PC-9 (cell line): ENCODE measurements at regions not wholly inside any gene's neighbourhood (a gene's known extent, or its start where the extent isn't known, plus 50 kb on each side); places are given as distances from the start of the nearest gene placed in this dataset.

Source experiments
- BruUV-seq: library from RNA; stranded (reverse); fragments of 400-500 nt; replicated peaks from 2 replicates; lab custom pipeline; 2021; lab: Mats Ljungman, UMichigan
- CTCF ChIA-PET: fragments of 300-600 bp; sonication (Branson Sonifier 250); formaldehyde crosslinking; loops from one replicate; lab custom pipeline; 2022; ENCODE audit warnings: antibody characterized with exemption; lab: Charles Lee
- POLR2A ChIA-PET: fragments of 300-600 bp; sonication (Branson Sonifier 250); formaldehyde crosslinking; loops from one replicate; lab custom pipeline; 2022; ENCODE audit warnings: antibody characterized with exemption; ENCODE audit not compliant: unreplicated experiment; lab: Charles Lee
- DNase-seq, 2 experiments: peaks; one replicate each; pipeline versions ENCODE4 v3.0.0 to v3.0.0-alpha.2; 2015 to 2022; ENCODE audit warnings: mixed read lengths in 1 of 2
- H2AFZ ChIP-seq: fragments of 200-600 bp; sonication (generic); 2 replicates; pipeline ENCODE4 v1.8.1; 2017; ENCODE audit warnings: antibody characterized with exemption
- H3F3A ChIP-seq: fragments of 200-600 bp; sonication (generic); 2 replicates; pipeline ENCODE4 v1.8.1; 2017; ENCODE audit warnings: antibody characterized with exemption, mild to moderate bottlenecking, low read depth; ENCODE audit not compliant: insufficient read depth
- H3K27ac ChIP-seq: fragments of 200-600 bp; sonication (generic); 2 replicates; pipeline ENCODE4 v1.6.1; 2016; ENCODE audit warnings: mixed run types
- H3K27me3 ChIP-seq: fragments of 200-600 bp; sonication (generic); 2 replicates; pipeline ENCODE4 v1.6.1; 2016; ENCODE audit warnings: low read depth, mixed run types; ENCODE audit not compliant: insufficient read depth
- H3K36me3 ChIP-seq: fragments of 200-600 bp; sonication (generic); 2 replicates; pipeline ENCODE4 v1.6.1; 2016; ENCODE audit warnings: low read depth, mixed run types
- H3K4me1 ChIP-seq: fragments of 200-600 bp; sonication (generic); replicated peaks from 2 replicates; pipeline ENCODE4 v1.6.1; 2016; ENCODE audit warnings: mixed run types; ENCODE audit not compliant: insufficient read depth
- H3K4me2 ChIP-seq: fragments of 200-600 bp; sonication (generic); 2 replicates; pipeline ENCODE4 v1.6.1; 2017; ENCODE audit warnings: mixed run types
- H3K4me3 ChIP-seq: fragments of 200-600 bp; sonication (generic); 2 replicates; pipeline ENCODE4 v1.6.1; 2016; ENCODE audit warnings: mixed run types
- H3K79me2 ChIP-seq: fragments of 200-600 bp; sonication (generic); 2 replicates; pipeline ENCODE4 v1.6.1; 2017; ENCODE audit warnings: low read depth, mixed run types
- H3K9me2 ChIP-seq: fragments of 200-600 bp; sonication (generic); 2 replicates; pipeline ENCODE4 v1.8.1; 2017; ENCODE audit warnings: mild to moderate bottlenecking; ENCODE audit not compliant: insufficient read depth
- H3K9me3 ChIP-seq: fragments of 200-600 bp; sonication (generic); 2 replicates; pipeline ENCODE4 v1.8.1; 2016; ENCODE audit warnings: low read depth; ENCODE audit not compliant: insufficient read depth
- H4K20me1 ChIP-seq: fragments of 200-600 bp; sonication (generic); 2 replicates; pipeline ENCODE4 v1.8.1; 2017; ENCODE audit not compliant: insufficient read depth
- EZH2 ChIP-seq: fragments of 200-600 bp; sonication (generic); IDR thresholded peaks from 2 replicates; pipeline ENCODE4 v1.8.0; 2017; ENCODE audit warnings: antibody characterized with exemption, low read depth
- intact Hi-C: fragments of 100-400 bp; cut with micrococcal nuclease; formaldehyde crosslinking; loops from one replicate; pipeline ENCODE4 v1.10.0; 2022; ENCODE audit not compliant: unreplicated experiment
- TF ChIP-seq, protein P1 (sequence below): fragments of 200-600 bp; sonication (generic); conservative IDR thresholded peaks from 2 replicates; pipeline ENCODE4 v1.6.1; 2017; ENCODE audit warnings: mixed run types, antibody characterized with exemption, mild to moderate bottlenecking, moderate library complexity

DNA sequence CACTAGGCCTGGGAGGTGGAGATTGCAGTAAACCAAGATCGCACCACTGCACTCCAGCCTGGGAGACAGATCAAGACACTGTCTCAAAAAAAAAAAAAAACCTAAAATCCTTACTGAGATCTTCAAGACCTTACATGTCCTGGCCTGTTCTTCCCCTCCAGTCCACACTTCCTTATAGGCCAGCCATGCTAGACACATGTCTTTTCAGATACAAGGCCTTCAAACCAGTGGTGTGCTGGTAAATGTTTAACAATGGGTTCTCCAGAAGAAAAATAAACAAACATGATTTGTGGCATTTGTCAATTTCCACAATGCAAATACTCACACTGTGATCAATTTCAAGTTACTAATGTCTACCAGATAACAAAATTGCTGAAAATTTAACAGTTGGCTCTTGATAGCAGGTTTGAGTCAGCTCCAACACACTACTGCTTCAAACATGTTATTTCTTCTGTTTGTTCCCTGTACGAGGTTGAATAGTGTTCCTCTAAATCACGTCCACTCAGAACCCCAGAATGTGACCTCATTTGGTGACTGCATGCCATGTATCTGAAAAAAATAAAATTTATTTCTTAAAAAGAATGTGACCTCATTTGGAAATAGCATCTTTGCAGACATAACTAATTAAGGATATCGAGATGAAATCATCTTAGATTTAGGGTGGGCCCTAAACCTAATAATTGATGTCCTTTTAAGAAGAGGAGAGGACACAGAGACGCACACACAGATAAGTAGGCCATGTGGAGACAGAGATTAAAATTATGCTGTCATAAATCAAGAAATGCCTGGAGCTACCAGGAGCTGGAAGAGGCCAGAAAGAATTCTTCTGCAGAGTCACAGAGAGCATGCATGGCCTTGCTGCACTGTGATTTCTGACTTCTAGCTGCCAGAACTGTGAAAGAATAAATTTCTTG is 144.4 kb downstream of the ZNF674 start:
- Histone ChIP-seq H3K27me3 (no peaks in the 10 kb centered on the region), H3K27ac (no peak overlapping the region), H3K4me1 (no peaks in the 10 kb centered on the region), H4K20me1 (no peaks in the 10 kb centered on the region), H3K79me2 (no peaks in the 10 kb centered on the region), H3K9me3 (no peaks in the 10 kb centered on the region), H3K36me3 (no peaks in the 10 kb centered on the region), H3F3A (no peaks in the 10 kb centered on the region), H3K4me2 (no peak overlapping the region), H3K9me2 (no peaks in the 10 kb centered on the region), H2AFZ (no peak overlapping the region), H3K4me3 (no peak overlapping the region)
- TF ChIP-seq, protein P1, sequence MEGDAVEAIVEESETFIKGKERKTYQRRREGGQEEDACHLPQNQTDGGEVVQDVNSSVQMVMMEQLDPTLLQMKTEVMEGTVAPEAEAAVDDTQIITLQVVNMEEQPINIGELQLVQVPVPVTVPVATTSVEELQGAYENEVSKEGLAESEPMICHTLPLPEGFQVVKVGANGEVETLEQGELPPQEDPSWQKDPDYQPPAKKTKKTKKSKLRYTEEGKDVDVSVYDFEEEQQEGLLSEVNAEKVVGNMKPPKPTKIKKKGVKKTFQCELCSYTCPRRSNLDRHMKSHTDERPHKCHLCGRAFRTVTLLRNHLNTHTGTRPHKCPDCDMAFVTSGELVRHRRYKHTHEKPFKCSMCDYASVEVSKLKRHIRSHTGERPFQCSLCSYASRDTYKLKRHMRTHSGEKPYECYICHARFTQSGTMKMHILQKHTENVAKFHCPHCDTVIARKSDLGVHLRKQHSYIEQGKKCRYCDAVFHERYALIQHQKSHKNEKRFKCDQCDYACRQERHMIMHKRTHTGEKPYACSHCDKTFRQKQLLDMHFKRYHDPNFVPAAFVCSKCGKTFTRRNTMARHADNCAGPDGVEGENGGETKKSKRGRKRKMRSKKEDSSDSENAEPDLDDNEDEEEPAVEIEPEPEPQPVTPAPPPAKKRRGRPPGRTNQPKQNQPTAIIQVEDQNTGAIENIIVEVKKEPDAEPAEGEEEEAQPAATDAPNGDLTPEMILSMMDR = no peak
- no peak for TF ChIP-seq EZH2
- BruUV-seq = no TSS peak
- POLR2A ChIA-PET = no interaction called here
- intact Hi-C loops = no loop called here
- CTCF ChIA-PET = no interaction called here
- DNase-seq = no peak

DNA sequence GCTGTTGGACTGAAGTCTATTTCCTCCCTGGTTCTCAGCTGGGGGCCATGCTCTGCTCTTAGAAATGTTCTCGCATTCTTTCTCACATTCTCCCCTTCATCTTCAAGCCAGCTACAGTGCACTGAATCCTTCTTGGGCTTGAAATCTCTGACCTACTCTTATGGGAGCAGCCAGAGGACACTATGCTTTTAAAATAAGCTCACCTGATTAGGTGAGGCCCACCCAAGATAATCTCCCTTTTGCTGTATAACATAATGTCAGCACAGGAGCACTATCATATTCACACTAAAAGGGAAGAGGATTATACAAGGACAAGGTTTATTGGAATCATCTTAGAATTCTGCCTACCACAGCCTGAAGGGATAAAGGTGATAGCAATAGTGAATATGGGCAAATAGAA is 146.3 kb downstream of the ZNF674 start:
- CTCF ChIA-PET = no interaction called here

GRCh38 chrX:46398126-46398525 is 147.1 kb downstream of the ZNF674 start:
- Histone ChIP-seq H3K4me1 (no peaks in the 10 kb centered on the region), H4K20me1 (no peaks in the 10 kb centered on the region), H3K9me2 (no peaks in the 10 kb centered on the region), H2AFZ (no peak overlapping the region), H3K79me2 (no peaks in the 10 kb centered on the region), H3K27ac (no peak overlapping the region), H3K9me3 (no peaks in the 10 kb centered on the region), H3F3A (no peaks in the 10 kb centered on the region), H3K4me3 (no peak overlapping the region), H3K36me3 (no peaks in the 10 kb centered on the region), H3K27me3 (no peaks in the 10 kb centered on the region), H3K4me2 (no peak overlapping the region)
- ChIA-PET POLR2A (no interaction called here), CTCF (no interaction called here)
- no TSS peak for BruUV-seq
- TF ChIP-seq, protein P1 = no peak
- TF ChIP-seq EZH2 = no peak
- intact Hi-C loops = no loop called here
- no peak for DNase-seq

More for the DNA sequence above, 146.3 kb downstream of the ZNF674 start:
- Histone ChIP-seq H3K36me3 (no peaks in the 10 kb centered on the region), H2AFZ (no peak overlapping the region), H3K27me3 (no peaks in the 10 kb centered on the region), H3K4me3 (no peak overlapping the region), H3K4me2 (no peak overlapping the region), H3K9me3 (no peaks in the 10 kb centered on the region), H3K4me1 (no peaks in the 10 kb centered on the region), H3K27ac (no peak overlapping the region), H4K20me1 (no peaks in the 10 kb centered on the region), H3K9me2 (no peaks in the 10 kb centered on the region), H3F3A (no peaks in the 10 kb centered on the region), H3K79me2 (no peaks in the 10 kb centered on the region)
- no peak for TF ChIP-seq EZH2
- TF ChIP-seq, protein P1 = no peak
- no TSS peak for BruUV-seq
- no peak for DNase-seq
- intact Hi-C loops = no loop called here
- POLR2A ChIA-PET = no interaction called here
